CD4-positive, alpha-beta memory T cell (primary cell): ENCODE measurements at regions not wholly inside any gene's neighbourhood (a gene's known extent, or its start where the extent isn't known, plus 50 kb on each side); places are given as distances from the start of the nearest gene placed in this dataset.
A peak's percentile ranks its signal among the peaks of the same experiment; 100 is the strongest.
"Not testable (repeated sequence)": the region's sequence is repeated elsewhere in the genome, so short reads cannot be mapped to it uniquely, and the experiment has no call there.

ENCODE experiments used
- CTCF ChIA-PET: fragments of 350-600 bp; sonication (Branson Sonifier 250); formaldehyde crosslinking; loops from one replicate; lab custom pipeline; 2021; ENCODE audit warnings: inconsistent platforms; ENCODE audit not compliant: partially characterized antibody; lab: Charles Lee
- POLR2A ChIA-PET: fragments of 350-600 bp; sonication (Branson Sonifier 250); formaldehyde crosslinking; loops from one replicate; lab custom pipeline; 2021; ENCODE audit not compliant: partially characterized antibody; lab: Charles Lee
- DNase-seq, 5 donors: peaks; one replicate each; pipeline versions ENCODE4 v3.0.0 to v3.0.0-alpha.2; 2020 to 2022; ENCODE audit warnings: mixed read lengths in 1 of 5
- H3K27ac ChIP-seq: one replicate; pipeline ENCODE4 v1.7.0; 2013; ENCODE audit warnings: low read depth, low read length
- H3K27me3 ChIP-seq: 2 replicates; pipeline ENCODE4 v1.7.0; 2013; ENCODE audit warnings: mild to moderate bottlenecking, low read length, moderate library complexity; ENCODE audit not compliant: insufficient read depth
- H3K36me3 ChIP-seq: 2 replicates; pipeline ENCODE4 v1.7.0; 2013; ENCODE audit warnings: mild to moderate bottlenecking, low read length, moderate library complexity; ENCODE audit not compliant: insufficient read depth
- H3K4me1 ChIP-seq: 2 replicates; pipeline ENCODE4 v1.7.0; 2013; ENCODE audit warnings: mild to moderate bottlenecking, low read length, moderate library complexity; ENCODE audit not compliant: insufficient read depth
- H3K4me3 ChIP-seq, 2 donors: one replicate each; pipeline ENCODE4 v1.7.0; 2013; ENCODE audit warnings: low read length in 2 of 2, mild to moderate bottlenecking in 1 of 2
- H3K9me3 ChIP-seq, 2 donors: one replicate each; pipeline ENCODE4 v1.7.0; 2013; ENCODE audit warnings: low read length in 2 of 2, control low read depth in 1 of 2; ENCODE audit not compliant: control insufficient read depth in 1 of 2
- H3K27ac Mint-ChIP-seq, 7 donors: one replicate each; pipeline ENCODE4 v1.8.0; 2020 to 2021; ENCODE audit warnings: mixed read lengths in 7 of 7, mild to moderate bottlenecking in 6 of 7, inconsistent platforms in 3 of 7, moderate library complexity in 3 of 7
- H3K27me3 Mint-ChIP-seq, 2 donors: one replicate each; pipeline ENCODE4 v1.8.0; 2020 to 2021; ENCODE audit warnings: mixed read lengths in 2 of 2
- H3K36me3 Mint-ChIP-seq, 2 donors: one replicate each; pipeline ENCODE4 v1.8.0; 2020 to 2021; ENCODE audit warnings: mixed read lengths in 2 of 2, inconsistent platforms in 1 of 2, mild to moderate bottlenecking in 1 of 2
- H3K4me1 Mint-ChIP-seq, 4 donors: one replicate each; pipeline ENCODE4 v1.8.0; 2020 to 2021; ENCODE audit warnings: mixed read lengths in 4 of 4, mild to moderate bottlenecking in 1 of 4
- H3K4me3 Mint-ChIP-seq, 8 donors: one replicate each; pipeline ENCODE4 v1.8.0; 2020 to 2021; ENCODE audit warnings: mixed read lengths in 8 of 8, mild to moderate bottlenecking in 7 of 8, moderate library complexity in 6 of 8, inconsistent platforms in 3 of 8
- H3K9me3 Mint-ChIP-seq, 8 donors: one replicate each; pipeline ENCODE4 v1.8.0; 2020 to 2021; ENCODE audit warnings: mixed read lengths in 8 of 8, mild to moderate bottlenecking in 5 of 8, inconsistent platforms in 3 of 8, moderate library complexity in 1 of 8
- intact Hi-C: fragments of 100-400 bp; cut with micrococcal nuclease; formaldehyde crosslinking; loops from one replicate; pipeline ENCODE4 v1.15.1; 2023

GRCh38 chr1:143905214-143906179, 66.3 kb downstream of the FAM72C start:
- H3K27me3 ChIP-seq, CTCF ChIA-PET, H3K4me1 Mint-ChIP-seq, intact Hi-C loops, H3K9me3 Mint-ChIP-seq, H3K27ac ChIP-seq, H3K27me3 Mint-ChIP-seq, H3K4me3 ChIP-seq, H3K36me3 ChIP-seq, POLR2A ChIA-PET, H3K36me3 Mint-ChIP-seq, H3K4me1 ChIP-seq, H3K9me3 ChIP-seq: not testable (repeated sequence)
- DNase-seq = peak in 4 of 5 donors; percentile 1 to 37 (median 28)
- H3K4me3 Mint-ChIP-seq = peak overlapping the region; percentile 47 to 83 (median 76)
- H3K27ac Mint-ChIP-seq = peak overlapping the region in 1 of 7 donors; percentile 31

DNA sequence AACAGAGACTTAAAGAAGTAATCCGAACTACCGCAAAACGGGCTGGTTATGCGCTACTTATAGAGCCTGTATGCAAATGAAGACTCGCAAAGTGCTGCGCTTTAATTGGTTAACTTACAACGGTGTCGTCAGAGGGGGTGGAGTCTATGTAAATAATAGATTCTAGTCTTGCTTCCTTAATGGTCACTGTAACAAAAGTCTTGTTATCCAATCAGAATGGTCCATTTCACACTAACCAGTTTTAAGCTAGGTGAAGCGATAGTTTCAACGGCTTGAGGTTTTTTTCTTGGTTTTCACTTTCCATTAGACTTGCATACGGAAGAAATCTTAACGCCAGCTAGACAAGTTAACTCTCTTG, 67.2 kb downstream of the FAM72C start:
- POLR2A ChIA-PET, H3K36me3 Mint-ChIP-seq, H3K27ac ChIP-seq, H3K9me3 ChIP-seq, H3K4me1 Mint-ChIP-seq, intact Hi-C loops, H3K4me1 ChIP-seq, H3K27ac Mint-ChIP-seq, H3K9me3 Mint-ChIP-seq, CTCF ChIA-PET, H3K27me3 Mint-ChIP-seq, H3K27me3 ChIP-seq, H3K4me3 ChIP-seq, H3K36me3 ChIP-seq: not testable (repeated sequence)
- peak in 3 of 5 donors; percentile 1 to 25 (median 15) for DNase-seq
- H3K4me3 Mint-ChIP-seq = peak overlapping the region in 4 of 8 donors; percentile 15 to 75 (median 63)

GRCh38 chr1:143903899-143904621, 67.7 kb downstream of the FAM72C start:
- H3K4me1 Mint-ChIP-seq, H3K27me3 Mint-ChIP-seq, H3K4me1 ChIP-seq, H3K27ac ChIP-seq, H3K27me3 ChIP-seq, intact Hi-C loops, CTCF ChIA-PET, H3K36me3 ChIP-seq, H3K9me3 ChIP-seq, H3K27ac Mint-ChIP-seq, POLR2A ChIA-PET, H3K9me3 Mint-ChIP-seq, H3K36me3 Mint-ChIP-seq, H3K4me3 ChIP-seq: not testable (repeated sequence)
- peak overlapping the region in 4 of 8 donors; percentile 15 to 75 (median 63) for H3K4me3 Mint-ChIP-seq
- DNase-seq = peak in 1 of 5 donors; percentile 15

GRCh38 chr1:143896377-143896776, 75.4 kb downstream of the FAM72C start:
- H3K27ac ChIP-seq, CTCF ChIA-PET, H3K9me3 ChIP-seq, H3K4me1 ChIP-seq, H3K4me1 Mint-ChIP-seq, POLR2A ChIA-PET, H3K4me3 ChIP-seq, H3K27ac Mint-ChIP-seq, H3K4me3 Mint-ChIP-seq, H3K27me3 ChIP-seq, H3K9me3 Mint-ChIP-seq, H3K36me3 ChIP-seq, H3K36me3 Mint-ChIP-seq, intact Hi-C loops, DNase-seq, H3K27me3 Mint-ChIP-seq: not testable (repeated sequence)

DNA sequence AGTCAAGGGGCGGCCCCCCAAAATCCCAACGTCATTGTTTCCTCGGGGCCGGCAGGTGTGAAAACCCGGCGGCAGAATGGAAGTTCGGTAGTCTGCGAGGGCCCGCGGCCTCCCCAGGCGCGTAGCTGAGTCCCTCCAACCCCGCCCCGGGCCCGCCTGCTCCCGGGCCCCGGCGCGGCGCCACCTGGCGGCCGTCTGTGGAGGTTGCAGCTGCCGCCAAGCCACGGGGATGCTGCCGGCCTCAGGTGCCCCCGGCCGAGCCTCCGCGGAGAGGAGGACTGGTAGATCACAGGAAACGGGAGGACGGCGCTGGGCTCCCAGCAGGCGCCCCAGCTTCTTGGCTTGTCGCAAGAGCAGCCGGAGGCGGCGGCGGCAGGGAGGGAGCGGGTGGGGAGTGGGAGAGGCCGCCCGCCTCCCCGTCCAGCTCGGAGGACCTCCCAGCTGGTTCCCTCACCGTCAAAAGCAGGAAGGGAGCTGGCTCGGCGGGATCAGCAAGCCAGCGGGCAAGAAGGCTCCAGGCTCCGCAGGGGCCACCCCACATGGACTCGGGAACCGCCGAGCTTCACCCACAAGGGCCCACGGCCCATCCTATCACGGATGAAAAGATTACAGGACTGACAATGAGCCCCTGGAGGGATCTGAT, 86.7 kb downstream of the FAM72C start:
- H3K36me3 ChIP-seq, H3K9me3 Mint-ChIP-seq, H3K27ac ChIP-seq, H3K4me1 Mint-ChIP-seq, intact Hi-C loops, POLR2A ChIA-PET, H3K27me3 Mint-ChIP-seq, H3K4me1 ChIP-seq, H3K27me3 ChIP-seq, H3K9me3 ChIP-seq, CTCF ChIA-PET, H3K4me3 ChIP-seq, H3K27ac Mint-ChIP-seq, H3K36me3 Mint-ChIP-seq: not testable (repeated sequence)
- DNase-seq = peak; percentile 57 to 79 (median 69)
- H3K4me3 Mint-ChIP-seq = peak overlapping the region in 1 of 8 donors; percentile 39

DNA sequence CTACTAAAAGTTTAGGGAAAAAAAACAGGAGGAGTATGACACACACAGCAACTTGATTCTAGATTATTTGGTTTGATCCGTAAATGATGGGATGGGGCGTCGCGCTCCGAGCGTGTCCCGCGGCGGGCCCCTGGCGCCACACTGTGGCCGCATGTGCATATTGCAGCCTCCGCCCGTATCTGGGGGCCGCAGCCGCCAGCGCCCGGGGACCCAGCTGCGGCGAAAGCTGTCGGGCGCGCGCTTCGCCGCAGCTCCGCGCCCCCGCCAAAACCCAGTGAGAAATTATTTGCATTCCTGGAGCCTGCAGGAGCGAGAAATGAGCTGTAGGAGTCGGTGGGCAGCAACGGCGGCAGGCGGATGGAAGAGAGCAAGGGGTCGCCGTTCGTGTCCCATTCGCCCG, 87.3 kb downstream of the FAM72C start:
- H3K27ac Mint-ChIP-seq = peak overlapping the region in 2 of 7 donors; percentile 44 to 55
- H3K36me3 Mint-ChIP-seq, intact Hi-C loops: not testable (repeated sequence)

DNA sequence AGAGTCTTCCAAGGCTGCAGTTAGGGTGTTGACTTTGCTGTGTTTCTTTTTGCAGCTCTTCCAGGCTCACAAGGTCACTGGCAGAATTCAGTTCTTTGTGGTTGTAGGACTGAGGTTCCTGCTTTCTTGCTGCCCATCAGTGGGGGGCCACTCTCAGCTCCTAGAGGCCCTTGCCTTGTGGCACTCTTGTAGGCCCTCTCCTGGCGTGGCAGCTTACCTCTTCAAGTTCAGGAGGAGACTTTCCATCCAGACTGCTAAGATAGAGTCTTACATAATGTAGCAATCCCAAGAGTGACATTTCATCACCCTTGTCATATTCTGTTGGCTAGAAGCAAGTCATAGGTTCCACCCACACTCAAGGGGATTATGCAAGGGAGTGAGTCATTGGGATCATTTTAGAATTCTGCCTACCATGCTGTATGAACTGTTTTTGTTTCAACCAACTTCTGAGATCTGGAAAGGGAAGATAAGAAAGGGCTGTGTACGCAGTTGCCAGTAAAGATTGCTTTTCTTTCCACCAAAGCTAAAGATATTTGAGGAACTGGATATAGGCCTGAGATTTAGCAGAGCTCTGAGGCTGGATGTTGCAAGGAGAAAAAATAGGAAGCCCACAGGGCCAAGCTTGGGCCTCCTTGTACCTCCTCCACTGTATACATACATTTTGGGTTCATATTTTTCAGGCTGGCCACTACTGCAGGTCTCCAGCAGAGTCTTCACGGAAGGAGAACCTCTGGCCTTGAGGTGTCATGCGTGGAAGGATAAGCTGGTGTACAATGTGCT, 91.8 kb downstream of the FAM72C start:
- intact Hi-C loops, H3K9me3 Mint-ChIP-seq, H3K4me3 ChIP-seq, DNase-seq, CTCF ChIA-PET, H3K27me3 ChIP-seq, H3K4me3 Mint-ChIP-seq, H3K36me3 Mint-ChIP-seq, H3K27ac ChIP-seq, H3K36me3 ChIP-seq, H3K27me3 Mint-ChIP-seq, H3K9me3 ChIP-seq, POLR2A ChIA-PET, H3K4me1 ChIP-seq, H3K4me1 Mint-ChIP-seq, H3K27ac Mint-ChIP-seq: not testable (repeated sequence)

More for the DNA sequence above, 87.3 kb downstream of the FAM72C start:
- peak overlapping the region; percentile 58 to 77 (median 68) for H3K4me3 Mint-ChIP-seq
- H3K27ac ChIP-seq, H3K36me3 ChIP-seq, H3K27me3 ChIP-seq, H3K4me3 ChIP-seq, H3K9me3 ChIP-seq, H3K27me3 Mint-ChIP-seq, H3K4me1 ChIP-seq, H3K9me3 Mint-ChIP-seq, CTCF ChIA-PET, POLR2A ChIA-PET, H3K4me1 Mint-ChIP-seq: not testable (repeated sequence)
- peak; percentile 29 to 66 (median 54) for DNase-seq
